ENCODE measurements at regions not wholly inside any gene's neighbourhood (a gene's known extent, or its start where the extent isn't known, plus 50 kb on each side); places are given as distances from the start of the nearest gene placed in this dataset.

DNA sequence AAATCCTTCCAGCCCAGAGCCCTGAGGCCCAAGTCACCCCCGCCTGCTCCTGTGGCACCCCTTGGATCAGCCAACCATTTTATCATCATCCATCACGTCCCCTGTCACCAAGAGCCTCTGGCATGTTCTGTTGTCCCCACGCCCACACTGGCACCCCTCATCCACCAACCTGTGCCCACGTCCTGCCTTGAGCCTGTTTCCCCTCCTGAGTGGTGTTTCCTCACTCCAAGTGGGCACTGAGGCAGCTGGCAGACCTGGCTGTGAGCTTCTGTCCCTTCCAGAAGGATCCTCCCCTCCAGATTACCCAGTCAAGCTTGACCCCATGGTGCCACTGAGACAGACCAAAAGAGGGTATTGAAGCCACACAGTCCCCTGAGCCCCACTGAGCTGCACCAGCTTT, 71.4 kb upstream of the ANTXRL start:
- ChIA-PET POLR2A (no interaction called here), CTCF (interaction anchor here (6.2 kb wide), 1 partner anchor 12 kb away, joined by 46 read pairs; no protein-coding TSS in a partner anchor)
- TF ChIP-seq HOXB13 (CRISPR knock-in tag; IDR thresholded peaks at IDR 0.05; ENCODE audit: low read depth) (no peak), MAZ (IDR thresholded peaks at IDR 0.05; ENCODE audit: borderline replicate concordance, low read depth, low read length) (no peak), JUN (IDR thresholded peaks at IDR 0.05) (no peak), RNF2 (IDR thresholded peaks at IDR 0.05; ENCODE audit: borderline replicate concordance, low read depth) (no peak), HES2 (IDR thresholded peaks at IDR 0.05) (no peak), PBX3 (IDR thresholded peaks at IDR 0.05) (no peak), POLR2AphosphoS2 (conservative IDR thresholded peaks at IDR 0.05; ENCODE audit: low read length) (no peak), KDM5A (IDR thresholded peaks at IDR 0.05) (no peak), RCOR1 (IDR thresholded peaks at IDR 0.05; ENCODE audit: low read depth, low read length) (no peak), ZC3H11A (IDR thresholded peaks at IDR 0.05) (no peak)
- TF ChIP-seq, protein P1, sequence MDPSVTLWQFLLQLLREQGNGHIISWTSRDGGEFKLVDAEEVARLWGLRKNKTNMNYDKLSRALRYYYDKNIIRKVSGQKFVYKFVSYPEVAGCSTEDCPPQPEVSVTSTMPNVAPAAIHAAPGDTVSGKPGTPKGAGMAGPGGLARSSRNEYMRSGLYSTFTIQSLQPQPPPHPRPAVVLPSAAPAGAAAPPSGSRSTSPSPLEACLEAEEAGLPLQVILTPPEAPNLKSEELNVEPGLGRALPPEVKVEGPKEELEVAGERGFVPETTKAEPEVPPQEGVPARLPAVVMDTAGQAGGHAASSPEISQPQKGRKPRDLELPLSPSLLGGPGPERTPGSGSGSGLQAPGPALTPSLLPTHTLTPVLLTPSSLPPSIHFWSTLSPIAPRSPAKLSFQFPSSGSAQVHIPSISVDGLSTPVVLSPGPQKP (IDR thresholded peaks at IDR 0.05; ENCODE audit: low read depth, low read length): no peak
- TF ChIP-seq, protein P2, sequence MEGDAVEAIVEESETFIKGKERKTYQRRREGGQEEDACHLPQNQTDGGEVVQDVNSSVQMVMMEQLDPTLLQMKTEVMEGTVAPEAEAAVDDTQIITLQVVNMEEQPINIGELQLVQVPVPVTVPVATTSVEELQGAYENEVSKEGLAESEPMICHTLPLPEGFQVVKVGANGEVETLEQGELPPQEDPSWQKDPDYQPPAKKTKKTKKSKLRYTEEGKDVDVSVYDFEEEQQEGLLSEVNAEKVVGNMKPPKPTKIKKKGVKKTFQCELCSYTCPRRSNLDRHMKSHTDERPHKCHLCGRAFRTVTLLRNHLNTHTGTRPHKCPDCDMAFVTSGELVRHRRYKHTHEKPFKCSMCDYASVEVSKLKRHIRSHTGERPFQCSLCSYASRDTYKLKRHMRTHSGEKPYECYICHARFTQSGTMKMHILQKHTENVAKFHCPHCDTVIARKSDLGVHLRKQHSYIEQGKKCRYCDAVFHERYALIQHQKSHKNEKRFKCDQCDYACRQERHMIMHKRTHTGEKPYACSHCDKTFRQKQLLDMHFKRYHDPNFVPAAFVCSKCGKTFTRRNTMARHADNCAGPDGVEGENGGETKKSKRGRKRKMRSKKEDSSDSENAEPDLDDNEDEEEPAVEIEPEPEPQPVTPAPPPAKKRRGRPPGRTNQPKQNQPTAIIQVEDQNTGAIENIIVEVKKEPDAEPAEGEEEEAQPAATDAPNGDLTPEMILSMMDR (IDR thresholded peaks at IDR 0.05): no peak
- Histone ChIP-seq H3K4me2 (no peak overlapping the region), H3K4me1 (no peaks in the 10 kb centered on the region), H3K9me3 (no peaks in the 10 kb centered on the region), H3K4me3 (no peak overlapping the region), H3K27ac (no peak overlapping the region)
- DNase-seq (ENCODE audit: low read depth in 1 of 2, low spot score in 1 of 2): no peak
- FAIRE-seq: no peak
- ATAC-seq: no peak
- 29% methylated on average over 4 of the region's 4 CpGs for WGBS (ENCODE audit: missing lambda C conversion rate)

DNA sequence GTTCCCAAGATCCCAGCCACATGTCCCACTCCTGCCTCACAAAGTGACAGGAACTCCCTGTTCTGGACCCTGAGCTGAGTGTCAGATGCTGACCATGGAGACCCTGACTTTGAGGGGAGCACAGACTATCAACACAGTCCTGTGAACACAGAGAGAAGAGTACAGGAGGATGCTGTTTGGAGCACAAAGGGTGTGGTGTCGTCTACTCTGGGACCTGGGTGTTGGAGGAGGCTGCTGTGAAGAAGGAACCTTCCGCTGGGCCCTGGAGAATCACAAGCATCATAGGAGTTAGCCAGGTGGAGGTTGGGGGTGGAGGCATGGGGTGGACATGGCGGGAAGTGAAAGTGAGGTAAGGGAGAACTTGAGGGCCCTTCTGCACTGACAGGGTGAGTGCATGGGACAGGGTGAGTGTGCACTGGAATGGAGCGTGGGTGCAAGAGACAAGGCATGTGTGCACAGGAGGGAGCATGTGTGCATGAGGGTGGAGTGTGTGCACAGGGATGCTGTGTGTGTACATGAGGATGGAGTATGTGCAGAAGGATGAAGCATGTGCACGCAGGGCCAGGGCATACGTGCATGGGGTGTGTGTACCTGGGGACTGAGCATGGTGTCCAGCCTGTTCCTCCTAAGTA, 70.7 kb upstream of the ANTXRL start:
- 62% methylated on average over 6 of the region's 6 CpGs for WGBS (ENCODE audit: missing lambda C conversion rate)
- no peak overlapping the region for H3K4me2 ChIP-seq
- CTCF ChIA-PET: interaction anchor here (6.2 kb wide), 1 partner anchor 12 kb away, joined by 46 read pairs; no protein-coding TSS in a partner anchor
- FAIRE-seq (no peak), DNase-seq (ENCODE audit: low read depth in 1 of 2, low spot score in 1 of 2) (no peak), ATAC-seq (no peak)
- no peak overlapping the region for H3K27ac ChIP-seq
- POLR2A ChIA-PET: no interaction called here
- H3K4me1 ChIP-seq: no peaks in the 10 kb centered on the region
- H3K4me3 ChIP-seq: no peak overlapping the region
- no peak for TF ChIP-seq EP300 (IDR thresholded peaks at IDR 0.05)
- no peaks in the 10 kb centered on the region for H3K9me3 ChIP-seq

DNA sequence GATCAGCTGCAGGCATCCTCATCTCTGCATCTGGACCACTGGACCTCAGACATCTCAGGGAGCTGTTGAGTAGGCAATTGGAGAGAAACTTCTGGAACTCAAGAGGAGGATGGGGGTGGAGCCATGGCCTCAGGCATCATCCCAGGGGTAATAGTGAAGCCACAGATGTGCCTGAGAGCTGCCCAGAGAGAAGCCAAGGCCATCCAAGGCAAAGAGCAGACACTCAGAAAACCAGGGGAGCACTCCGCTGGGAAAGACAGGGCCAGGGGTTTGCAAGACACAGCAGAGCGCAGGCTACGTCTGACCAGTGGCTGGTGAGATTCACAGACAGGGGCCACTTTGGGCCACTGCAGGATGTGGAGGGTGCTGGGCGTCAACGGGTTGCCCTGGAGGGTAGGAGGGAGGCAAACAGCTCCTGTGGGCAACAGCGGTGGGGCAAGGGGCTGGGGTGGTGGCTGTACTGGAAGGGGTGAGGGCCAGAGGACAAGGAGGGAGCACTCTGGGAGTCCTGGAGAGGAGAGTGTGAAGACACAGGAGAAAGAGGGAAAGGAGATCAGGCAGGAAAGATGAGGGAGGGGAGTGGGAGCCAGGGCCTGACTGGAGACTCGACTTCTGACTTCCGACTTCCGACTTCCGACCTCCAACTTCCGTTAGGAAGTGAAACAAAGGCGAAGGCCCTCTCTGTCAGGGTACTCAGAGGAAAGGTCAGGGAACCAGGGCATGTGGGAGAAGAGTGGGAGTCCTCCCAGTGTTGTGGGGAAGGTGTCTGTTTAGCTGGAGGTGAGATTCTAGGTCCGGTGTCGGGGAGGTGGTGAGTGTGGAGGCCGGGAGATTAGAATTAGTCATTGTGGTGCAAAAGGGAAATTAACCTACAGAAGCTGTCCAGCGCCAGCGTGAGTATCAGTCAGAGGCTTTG, 69.7 kb upstream of the ANTXRL start:
- ChIA-PET POLR2A (no interaction called here), CTCF (interaction anchor here (6.2 kb wide), 1 partner anchor 11 kb away, joined by 46 read pairs; no protein-coding TSS in a partner anchor)
- H3K9me3 ChIP-seq: no peaks in the 10 kb centered on the region
- 68% methylated on average over 16 of the region's 17 CpGs for WGBS (ENCODE audit: missing lambda C conversion rate)
- no peaks in the 10 kb centered on the region for H3K4me1 ChIP-seq
- no peak overlapping the region for H3K27ac ChIP-seq
- H3K4me3 ChIP-seq: no peak overlapping the region
- no peak for ATAC-seq
- H3K4me2 ChIP-seq: no peak overlapping the region
- FAIRE-seq: no peak
- no peak for DNase-seq (ENCODE audit: low read depth in 1 of 2, low spot score in 1 of 2)
- TF ChIP-seq EHF (CRISPR knock-in tag; IDR thresholded peaks at IDR 0.05) (no peak), EP300 (IDR thresholded peaks at IDR 0.05) (no peak), NFE2L2 (conservative IDR thresholded peaks at IDR 0.05; ENCODE audit: low read length) (no peak), MAZ (IDR thresholded peaks at IDR 0.05; ENCODE audit: borderline replicate concordance, low read depth, low read length) (no peak), FOSB (CRISPR knock-in tag; IDR thresholded peaks at IDR 0.05) (no peak), BHLHE40 (IDR thresholded peaks at IDR 0.05; ENCODE audit: low read depth, low read length) (no peak), SREBF2 (IDR thresholded peaks at IDR 0.05) (no peak), NPAS2 (CRISPR knock-in tag; IDR thresholded peaks at IDR 0.05; ENCODE audit: borderline replicate concordance) (no peak), FOSL2 (IDR thresholded peaks at IDR 0.05) (no peak), FOSL2 (CRISPR knock-in tag; IDR thresholded peaks at IDR 0.05) (no peak), MAFK (IDR thresholded peaks at IDR 0.05; ENCODE audit: partially characterized antibody) (no peak), BCL3 (IDR thresholded peaks at IDR 0.05) (no peak), SMC3 (IDR thresholded peaks at IDR 0.05) (no peak), ZFP36 (IDR thresholded peaks at IDR 0.05; ENCODE audit: borderline replicate concordance, partially characterized antibody) (no peak)
- TF ChIP-seq, protein P2 (IDR thresholded peaks at IDR 0.05): no peak
